ENCODE measurements at regions not wholly inside any gene's neighbourhood (a gene's known extent, or its start where the extent isn't known, plus 50 kb on each side); places are given as distances from the start of the nearest gene placed in this dataset.

GRCh38 chr17:34011599-34011998 is 243.5 kb upstream of the CCL2 start:
- Mint-ChIP-seq H3K4me1 (ENCODE audit: low read depth, unreplicated experiment) (no peaks in the 10 kb centered on the region), H3K36me3 (ENCODE audit: insufficient read depth, unreplicated experiment) (no peaks in the 10 kb centered on the region), H3K4me3 (ENCODE audit: unreplicated experiment) (no peak overlapping the region), H3K27ac (ENCODE audit: unreplicated experiment) (no peak overlapping the region), H3K9me3 (ENCODE audit: unreplicated experiment) (no peaks in the 10 kb centered on the region), H3K27me3 (ENCODE audit: insufficient read depth, unreplicated experiment) (peaks cover 3% of the 10 kb centered on the region)
- Histone ChIP-seq H3K4me1 (no peaks in the 10 kb centered on the region), H3K4me3 (ENCODE audit: low read depth, low read length) (no peak overlapping the region), H3K27me3 (replicated peaks; ENCODE audit: control insufficient read depth, insufficient read depth, low read length) (no peaks in the 10 kb centered on the region; the same call in 1 of the 2 replicates), H3K36me3 (ENCODE audit: control insufficient read depth, insufficient read depth, low read length) (no peaks in the 10 kb centered on the region), H3K9me3 (no peaks in the 10 kb centered on the region)
- POLR2A ChIA-PET, result no interaction called here
- no TSS peak for BruUV-seq (replicated peaks)
- no peak for DNase-seq
- intact Hi-C loops (cut with micrococcal nuclease; ENCODE audit: unreplicated experiment), result no loop called here
- TF ChIP-seq CTCF (IDR thresholded peaks at IDR 0.05; ENCODE audit: insufficient read depth in 1 of 2, low read depth in 1 of 2, low read length in 1 of 2, severe bottlenecking in 1 of 2, unreplicated experiment in 1 of 2), result no peak
- CTCF ChIA-PET, result no interaction called here

GRCh38 chr17:34012709-34013375 is 242.2 kb upstream of the CCL2 start:
- BruUV-seq (replicated peaks), result no TSS peak
- intact Hi-C loops (cut with micrococcal nuclease; ENCODE audit: unreplicated experiment), result no loop called here
- Mint-ChIP-seq H3K4me3 (ENCODE audit: unreplicated experiment) (no peak overlapping the region), H3K4me1 (ENCODE audit: low read depth, unreplicated experiment) (no peaks in the 10 kb centered on the region), H3K27me3 (ENCODE audit: insufficient read depth, unreplicated experiment) (peaks cover 3% of the 10 kb centered on the region), H3K36me3 (ENCODE audit: insufficient read depth, unreplicated experiment) (no peaks in the 10 kb centered on the region), H3K27ac (ENCODE audit: unreplicated experiment) (no peak overlapping the region), H3K9me3 (ENCODE audit: unreplicated experiment) (no peaks in the 10 kb centered on the region)
- TF ChIP-seq CTCF (IDR thresholded peaks at IDR 0.05; ENCODE audit: insufficient read depth in 1 of 2, low read depth in 1 of 2, low read length in 1 of 2, severe bottlenecking in 1 of 2, unreplicated experiment in 1 of 2), result no peak
- POLR2A ChIA-PET, result no interaction called here
- no peak overlapping the region for H3K4me3 ChIP-seq (ENCODE audit: low read depth, low read length)
- no peak for DNase-seq
- no peaks in the 10 kb centered on the region for H3K4me1 ChIP-seq
- CTCF ChIA-PET, result no interaction called here
- H3K9me3 ChIP-seq, result no peaks in the 10 kb centered on the region
- no peaks in the 10 kb centered on the region for H3K36me3 ChIP-seq (ENCODE audit: control insufficient read depth, insufficient read depth, low read length)
- H3K27me3 ChIP-seq (replicated peaks; ENCODE audit: control insufficient read depth, insufficient read depth, low read length), result no peaks in the 10 kb centered on the region; the same call in 1 of the 2 replicates

- H3K4me3 Mint-ChIP-seq (ENCODE audit: unreplicated experiment), result no peak overlapping the region
- no peaks in the 10 kb centered on the region for H3K4me1 ChIP-seq
- ChIA-PET CTCF (no interaction called here), POLR2A (no interaction called here)
- intact Hi-C loops (cut with micrococcal nuclease; ENCODE audit: unreplicated experiment), result no loop called here
- H3K36me3 ChIP-seq (ENCODE audit: control insufficient read depth, insufficient read depth, low read length), result no peaks in the 10 kb centered on the region
- H3K36me3 Mint-ChIP-seq (ENCODE audit: insufficient read depth, unreplicated experiment), result no peaks in the 10 kb centered on the region
- DNase-seq, result no peak
- BruUV-seq (replicated peaks), result no TSS peak
- no peak for TF ChIP-seq CTCF (IDR thresholded peaks at IDR 0.05; ENCODE audit: insufficient read depth in 1 of 2, low read depth in 1 of 2, low read length in 1 of 2, severe bottlenecking in 1 of 2, unreplicated experiment in 1 of 2)
- no peak overlapping the region for H3K27ac Mint-ChIP-seq (ENCODE audit: unreplicated experiment)
- peaks cover 3% of the 10 kb centered on the region for H3K27me3 Mint-ChIP-seq (ENCODE audit: insufficient read depth, unreplicated experiment)
- no peaks in the 10 kb centered on the region; the same call in 1 of the 2 replicates for H3K9me3 ChIP-seq
- H3K4me1 Mint-ChIP-seq (ENCODE audit: low read depth, unreplicated experiment), result no peaks in the 10 kb centered on the region
- H3K4me3 ChIP-seq (ENCODE audit: low read depth, low read length), result no peak overlapping the region
- no peaks in the 10 kb centered on the region; the same call in 1 of the 2 replicates for H3K27me3 ChIP-seq (replicated peaks; ENCODE audit: control insufficient read depth, insufficient read depth, low read length)
- H3K9me3 Mint-ChIP-seq (ENCODE audit: unreplicated experiment), result no peaks in the 10 kb centered on the region
Observed at GRCh38 chr17:34015253-34015652, 239.8 kb upstream of the CCL2 start.
